ENCODE measurements at regions not wholly inside any gene's neighbourhood (a gene's known extent, or its start where the extent isn't known, plus 50 kb on each side); places are given as distances from the start of the nearest gene placed in this dataset.

- intact Hi-C loops (cut with DNase I), result no loop called here
- Histone ChIP-seq H3K9me3 (no peaks in the 10 kb centered on the region), H3K27ac (no peak overlapping the region), H3K4me1 (ENCODE audit: insufficient read depth) (no peaks in the 10 kb centered on the region), H3K36me3 (no peaks in the 10 kb centered on the region), H3K27me3 (no peaks in the 10 kb centered on the region), H3K4me3 (no peak overlapping the region)
- TF ChIP-seq CTCF (IDR thresholded peaks at IDR 0.05) (no peak), POLR2A (IDR thresholded peaks at IDR 0.05) (no peak), EP300 (IDR thresholded peaks at IDR 0.05) (no peak)
- WGBS, 3 donors, result 90 to 98% (median 97%) methylated on average over 2 of the region's 2 CpGs
- DNase-seq, result no peak
Observed at GRCh38 chr6:965343-965742, 272.4 kb upstream of the EXOC2 start.

- H3K9me3 ChIP-seq, result no peaks in the 10 kb centered on the region
- H3K27me3 ChIP-seq, result no peaks in the 10 kb centered on the region
- 71 to 83% (median 73%) methylated on average over 9 of the region's 9 CpGs for WGBS, 3 donors
- H3K4me3 ChIP-seq, result no peak overlapping the region
- H3K36me3 ChIP-seq, result no peaks in the 10 kb centered on the region
- H3K27ac ChIP-seq, result no peak overlapping the region
- DNase-seq, result no peak
- intact Hi-C loops (cut with DNase I), result no loop called here
- TF ChIP-seq CTCF (IDR thresholded peaks at IDR 0.05) (no peak), POLR2A (IDR thresholded peaks at IDR 0.05) (no peak), EP300 (IDR thresholded peaks at IDR 0.05) (no peak)
- H3K4me1 ChIP-seq (ENCODE audit: insufficient read depth), result no peaks in the 10 kb centered on the region
Observed at GRCh38 chr6:963456-963855, 270.5 kb upstream of the EXOC2 start.

- Histone ChIP-seq H3K4me3 (no peak overlapping the region), H3K9me3 (no peaks in the 10 kb centered on the region), H3K4me1 (ENCODE audit: insufficient read depth) (no peaks in the 10 kb centered on the region), H3K27ac (no peak overlapping the region), H3K27me3 (no peaks in the 10 kb centered on the region), H3K36me3 (no peaks in the 10 kb centered on the region)
- TF ChIP-seq EP300 (IDR thresholded peaks at IDR 0.05), result no peak
- no peak for DNase-seq
- intact Hi-C loops (cut with DNase I), result no loop called here
- 73 to 75% (median 74%) methylated on average over 10 of the region's 10 CpGs for WGBS, 3 donors
Observed at GRCh38 chr6:961407-961960, 268.5 kb upstream of the EXOC2 start.

GRCh38 chr6:960356-960755 is 267.4 kb upstream of the EXOC2 start:
- Histone ChIP-seq H3K36me3 (no peaks in the 10 kb centered on the region), H3K9me3 (no peaks in the 10 kb centered on the region)

More at GRCh38 chr6:960356-960755, 267.4 kb upstream of the EXOC2 start:
- DNase-seq, result no peak
- TF ChIP-seq EP300 (IDR thresholded peaks at IDR 0.05) (no peak), CTCF (IDR thresholded peaks at IDR 0.05) (no peak), POLR2A (IDR thresholded peaks at IDR 0.05) (no peak)
- intact Hi-C loops (cut with DNase I), result no loop called here
- WGBS, 3 donors, result 51 to 67% (median 60%) methylated on average over 11 of the region's 11 CpGs
- Histone ChIP-seq H3K27ac (no peak overlapping the region), H3K4me3 (no peak overlapping the region), H3K4me1 (ENCODE audit: insufficient read depth) (no peaks in the 10 kb centered on the region), H3K27me3 (no peaks in the 10 kb centered on the region)

All from ovary (tissue), 7 donors.